ENCODE measurements at regions not wholly inside any gene's neighbourhood (a gene's known extent, or its start where the extent isn't known, plus 50 kb on each side); places are given as distances from the start of the nearest gene placed in this dataset.

DNA sequence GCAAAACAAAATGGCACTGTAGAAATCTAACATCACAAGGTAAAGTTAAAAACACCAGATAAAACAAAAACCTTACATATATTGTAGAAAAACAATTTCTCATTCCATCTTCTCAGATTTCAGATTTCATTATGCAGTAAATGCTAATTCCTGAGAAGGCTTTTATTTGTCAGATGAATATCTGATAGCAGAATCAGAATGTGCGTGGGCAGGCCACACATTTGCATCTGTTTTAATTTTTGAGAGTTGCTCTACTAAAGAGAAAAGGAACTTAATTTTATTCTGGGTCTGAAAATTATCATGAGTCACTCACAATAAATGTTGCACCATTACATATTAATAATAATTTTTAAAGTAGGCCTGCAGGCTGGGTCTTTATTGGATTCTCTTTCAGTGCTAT, 329.3 kb upstream of the SPTLC3 start:
- no peak for TF ChIP-seq NFIC (IDR thresholded peaks at IDR 0.05)
- TF ChIP-seq, protein P1, sequence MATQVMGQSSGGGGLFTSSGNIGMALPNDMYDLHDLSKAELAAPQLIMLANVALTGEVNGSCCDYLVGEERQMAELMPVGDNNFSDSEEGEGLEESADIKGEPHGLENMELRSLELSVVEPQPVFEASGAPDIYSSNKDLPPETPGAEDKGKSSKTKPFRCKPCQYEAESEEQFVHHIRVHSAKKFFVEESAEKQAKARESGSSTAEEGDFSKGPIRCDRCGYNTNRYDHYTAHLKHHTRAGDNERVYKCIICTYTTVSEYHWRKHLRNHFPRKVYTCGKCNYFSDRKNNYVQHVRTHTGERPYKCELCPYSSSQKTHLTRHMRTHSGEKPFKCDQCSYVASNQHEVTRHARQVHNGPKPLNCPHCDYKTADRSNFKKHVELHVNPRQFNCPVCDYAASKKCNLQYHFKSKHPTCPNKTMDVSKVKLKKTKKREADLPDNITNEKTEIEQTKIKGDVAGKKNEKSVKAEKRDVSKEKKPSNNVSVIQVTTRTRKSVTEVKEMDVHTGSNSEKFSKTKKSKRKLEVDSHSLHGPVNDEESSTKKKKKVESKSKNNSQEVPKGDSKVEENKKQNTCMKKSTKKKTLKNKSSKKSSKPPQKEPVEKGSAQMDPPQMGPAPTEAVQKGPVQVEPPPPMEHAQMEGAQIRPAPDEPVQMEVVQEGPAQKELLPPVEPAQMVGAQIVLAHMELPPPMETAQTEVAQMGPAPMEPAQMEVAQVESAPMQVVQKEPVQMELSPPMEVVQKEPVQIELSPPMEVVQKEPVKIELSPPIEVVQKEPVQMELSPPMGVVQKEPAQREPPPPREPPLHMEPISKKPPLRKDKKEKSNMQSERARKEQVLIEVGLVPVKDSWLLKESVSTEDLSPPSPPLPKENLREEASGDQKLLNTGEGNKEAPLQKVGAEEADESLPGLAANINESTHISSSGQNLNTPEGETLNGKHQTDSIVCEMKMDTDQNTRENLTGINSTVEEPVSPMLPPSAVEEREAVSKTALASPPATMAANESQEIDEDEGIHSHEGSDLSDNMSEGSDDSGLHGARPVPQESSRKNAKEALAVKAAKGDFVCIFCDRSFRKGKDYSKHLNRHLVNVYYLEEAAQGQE (IDR thresholded peaks at IDR 0.05; ENCODE audit: low read depth), result no peak
- no peak for TF ChIP-seq CREB1 (IDR thresholded peaks at IDR 0.05; ENCODE audit: low read depth)
- TF ChIP-seq, protein P2, sequence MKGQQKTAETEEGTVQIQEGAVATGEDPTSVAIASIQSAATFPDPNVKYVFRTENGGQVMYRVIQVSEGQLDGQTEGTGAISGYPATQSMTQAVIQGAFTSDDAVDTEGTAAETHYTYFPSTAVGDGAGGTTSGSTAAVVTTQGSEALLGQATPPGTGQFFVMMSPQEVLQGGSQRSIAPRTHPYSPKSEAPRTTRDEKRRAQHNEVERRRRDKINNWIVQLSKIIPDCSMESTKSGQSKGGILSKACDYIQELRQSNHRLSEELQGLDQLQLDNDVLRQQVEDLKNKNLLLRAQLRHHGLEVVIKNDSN (IDR thresholded peaks at IDR 0.05), result no peak
- TF ChIP-seq FOXM1 (IDR thresholded peaks at IDR 0.05; ENCODE audit: borderline replicate concordance, low read depth), result no peak
- no peak for TF ChIP-seq EGR1 (IDR thresholded peaks at IDR 0.05)

DNA sequence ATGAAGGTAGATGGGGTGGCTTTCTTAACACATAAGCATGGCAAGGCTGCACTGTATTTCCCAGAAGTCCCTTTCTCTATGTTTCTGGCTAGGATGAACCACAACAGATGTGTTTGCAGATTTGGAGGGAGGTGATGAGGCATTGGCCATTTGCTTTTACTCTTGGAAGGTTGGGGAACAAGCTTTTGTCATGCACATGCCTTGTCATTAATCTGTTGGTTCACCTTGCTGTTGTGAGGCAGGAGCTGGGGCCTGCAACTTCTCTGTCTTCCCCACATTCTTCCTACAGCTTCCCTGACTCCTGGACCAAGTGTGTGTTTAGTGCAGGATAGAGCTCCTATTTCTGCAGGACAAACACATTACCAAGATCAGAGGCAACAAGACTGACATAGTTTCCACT, 326.2 kb upstream of the SPTLC3 start:
- TF ChIP-seq RAD21 (IDR thresholded peaks at IDR 0.05; ENCODE audit: low read depth) (no peak), EP300 (IDR thresholded peaks at IDR 0.05; ENCODE audit: borderline replicate concordance) (no peak), TAF1 (IDR thresholded peaks at IDR 0.05; ENCODE audit: low read depth) (no peak), FOXM1 (IDR thresholded peaks at IDR 0.05; ENCODE audit: borderline replicate concordance, low read depth) (no peak), TEAD4 (IDR thresholded peaks at IDR 0.05) (no peak), EGR1 (IDR thresholded peaks at IDR 0.05) (no peak), NFIC (IDR thresholded peaks at IDR 0.05) (no peak), CREB1 (IDR thresholded peaks at IDR 0.05; ENCODE audit: low read depth) (no peak), CEBPB (IDR thresholded peaks at IDR 0.05) (no peak)
- TF ChIP-seq, protein P2 (IDR thresholded peaks at IDR 0.05), result no peak
- TF ChIP-seq, protein P3, sequence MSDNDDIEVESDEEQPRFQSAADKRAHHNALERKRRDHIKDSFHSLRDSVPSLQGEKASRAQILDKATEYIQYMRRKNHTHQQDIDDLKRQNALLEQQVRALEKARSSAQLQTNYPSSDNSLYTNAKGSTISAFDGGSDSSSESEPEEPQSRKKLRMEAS (IDR thresholded peaks at IDR 0.05), result no peak

DNA sequence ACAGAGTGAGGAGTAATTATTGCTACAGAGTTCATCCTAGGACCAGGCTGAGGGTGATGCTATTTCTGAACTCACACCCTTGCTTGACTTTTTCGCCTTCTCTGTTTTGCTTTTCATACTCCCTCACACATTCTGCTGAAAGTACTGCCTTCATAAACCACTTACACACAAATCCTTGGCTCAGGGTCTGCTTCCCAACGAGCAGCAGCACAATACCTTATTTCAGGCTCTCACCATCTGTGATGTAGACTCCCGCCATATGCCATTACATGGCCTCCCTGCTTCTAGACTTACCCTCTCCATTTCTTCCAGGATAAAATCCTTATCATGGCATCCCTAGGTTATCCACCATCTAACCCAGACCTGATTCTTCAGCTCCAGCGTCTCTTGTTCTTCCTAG, 321.3 kb upstream of the SPTLC3 start:
- TF ChIP-seq RAD21 (IDR thresholded peaks at IDR 0.05; ENCODE audit: low read depth) (no peak), CEBPB (IDR thresholded peaks at IDR 0.05) (no peak), YY1 (IDR thresholded peaks at IDR 0.05; ENCODE audit: low read depth) (no peak), FOXM1 (IDR thresholded peaks at IDR 0.05; ENCODE audit: borderline replicate concordance, low read depth) (no peak), TEAD4 (IDR thresholded peaks at IDR 0.05) (no peak), NFIC (IDR thresholded peaks at IDR 0.05) (no peak)
- TF ChIP-seq, protein P2 (IDR thresholded peaks at IDR 0.05), result no peak

DNA sequence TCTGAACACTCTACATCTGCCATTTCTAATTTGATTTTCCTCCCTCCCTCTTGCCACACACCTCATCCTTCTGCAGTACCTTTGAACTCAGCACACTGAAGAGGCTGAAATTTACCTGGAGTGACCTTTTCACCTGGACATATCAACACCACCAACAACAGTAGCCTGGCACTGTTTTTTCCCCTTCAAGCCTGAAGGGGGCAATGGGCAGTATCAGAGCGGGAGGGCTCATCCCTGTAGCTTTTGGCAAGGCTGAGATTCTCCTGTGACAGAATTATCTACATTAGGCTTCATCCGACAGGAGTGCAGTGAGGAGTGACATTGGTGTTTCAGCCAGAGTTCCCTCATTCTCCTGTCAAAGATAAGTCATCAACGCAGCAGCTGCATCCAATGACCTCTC, 312.8 kb upstream of the SPTLC3 start:
- TF ChIP-seq TCF12 (IDR thresholded peaks at IDR 0.05; ENCODE audit: low read depth) (no peak), FOXM1 (IDR thresholded peaks at IDR 0.05; ENCODE audit: borderline replicate concordance, low read depth) (no peak), CREB1 (IDR thresholded peaks at IDR 0.05; ENCODE audit: low read depth) (no peak), YY1 (IDR thresholded peaks at IDR 0.05; ENCODE audit: low read depth) (no peak), RAD21 (IDR thresholded peaks at IDR 0.05; ENCODE audit: low read depth) (no peak), EP300 (IDR thresholded peaks at IDR 0.05; ENCODE audit: borderline replicate concordance) (no peak)
- TF ChIP-seq, protein P2 (IDR thresholded peaks at IDR 0.05), result no peak
- TF ChIP-seq, protein P3 (IDR thresholded peaks at IDR 0.05), result no peak

DNA sequence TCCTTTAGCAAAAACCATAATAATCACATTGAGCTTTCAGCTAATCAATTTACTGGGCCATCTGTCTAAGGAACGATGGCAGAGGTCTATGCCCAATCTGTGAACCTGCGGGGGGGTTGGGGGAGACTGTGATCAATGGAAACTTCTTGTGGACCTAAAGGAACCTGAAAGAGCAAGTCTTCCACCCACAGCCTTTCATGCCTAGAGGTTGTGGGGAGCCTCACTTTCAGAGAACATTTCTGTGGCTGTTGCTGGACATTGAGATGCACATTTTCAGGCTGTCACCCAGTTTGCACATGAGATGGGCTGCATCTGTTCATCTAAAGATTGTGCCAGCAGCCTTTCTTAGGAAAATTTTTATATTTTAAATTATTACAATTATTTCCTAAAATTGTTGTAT, 310.0 kb upstream of the SPTLC3 start:
- TF ChIP-seq EGR1 (IDR thresholded peaks at IDR 0.05) (no peak), NFIC (IDR thresholded peaks at IDR 0.05) (no peak), RAD21 (IDR thresholded peaks at IDR 0.05; ENCODE audit: low read depth) (no peak), CEBPB (IDR thresholded peaks at IDR 0.05) (no peak), YY1 (IDR thresholded peaks at IDR 0.05; ENCODE audit: low read depth) (no peak)
- TF ChIP-seq, protein P2 (IDR thresholded peaks at IDR 0.05), result no peak

DNA sequence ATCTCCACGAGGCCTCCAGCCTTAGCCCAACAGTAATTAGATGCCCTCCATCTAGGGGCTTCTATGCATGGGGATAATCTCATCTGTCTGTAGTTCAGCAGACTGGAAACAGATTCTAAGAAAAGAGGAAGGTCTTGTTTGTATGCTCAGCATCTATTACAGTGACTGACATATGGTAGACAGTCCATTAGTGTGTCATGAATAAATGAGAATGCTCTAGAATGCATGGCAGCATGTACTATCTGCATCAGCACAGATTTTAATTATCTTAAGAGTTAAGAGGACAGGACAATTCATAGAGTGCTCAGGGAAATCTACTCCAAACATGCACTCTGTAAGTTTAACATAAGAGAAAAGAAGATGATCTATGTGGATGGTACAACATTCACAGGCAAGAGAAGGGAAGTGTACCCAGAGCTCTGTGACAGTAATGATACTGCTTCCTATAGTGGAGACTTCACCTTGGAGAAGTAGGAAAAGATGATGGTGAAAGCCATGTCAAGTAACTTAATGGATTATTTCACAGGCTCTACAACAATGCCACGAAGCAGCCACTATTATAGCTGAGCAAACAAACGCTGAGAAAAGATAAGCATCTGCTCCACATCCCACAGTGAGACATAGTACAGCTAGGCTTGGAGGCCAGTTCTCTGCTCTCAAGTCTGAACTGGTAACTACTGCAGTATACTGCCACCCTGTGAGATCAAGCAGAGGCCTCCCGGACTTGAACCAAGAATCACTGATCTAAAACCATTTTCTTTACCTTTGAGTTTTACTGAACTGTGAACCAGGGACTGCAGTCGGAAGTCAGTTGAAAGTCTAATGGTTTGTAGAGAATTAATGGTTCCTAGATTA, 309.2 kb upstream of the SPTLC3 start:
- TF ChIP-seq TAF1 (IDR thresholded peaks at IDR 0.05; ENCODE audit: low read depth), result no peak
- no peak for TF ChIP-seq CREB1 (IDR thresholded peaks at IDR 0.05; ENCODE audit: low read depth)
- no peak for TF ChIP-seq FOXM1 (IDR thresholded peaks at IDR 0.05; ENCODE audit: borderline replicate concordance, low read depth)
- no peak for TF ChIP-seq NFIC (IDR thresholded peaks at IDR 0.05)
- TF ChIP-seq TEAD4 (IDR thresholded peaks at IDR 0.05), result no peak
- TF ChIP-seq TCF12 (IDR thresholded peaks at IDR 0.05; ENCODE audit: low read depth), result no peak

DNA sequence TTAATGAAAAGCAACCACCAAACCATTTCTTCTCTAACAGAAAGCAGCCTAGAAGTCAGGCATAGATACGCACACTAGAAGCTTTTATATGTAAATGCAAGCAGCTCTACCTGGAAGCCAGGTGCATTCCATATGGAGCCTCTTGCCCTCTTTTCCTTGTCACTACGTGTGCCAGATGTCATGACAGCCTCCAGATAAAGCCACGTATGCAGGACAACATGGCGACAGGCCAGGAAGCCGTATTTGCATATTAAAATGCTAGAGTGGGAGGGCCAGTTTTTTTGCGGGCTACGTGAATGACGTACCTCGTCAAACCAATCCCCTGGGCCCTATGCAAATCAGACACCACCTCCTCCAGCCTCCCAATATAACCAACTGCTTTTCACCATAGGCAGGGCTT, 308.1 kb upstream of the SPTLC3 start:
- TF ChIP-seq, protein P2 (IDR thresholded peaks at IDR 0.05), result no peak
- TF ChIP-seq, protein P1 (IDR thresholded peaks at IDR 0.05; ENCODE audit: low read depth), result no peak
- no peak for TF ChIP-seq FOXM1 (IDR thresholded peaks at IDR 0.05; ENCODE audit: borderline replicate concordance, low read depth)
- TF ChIP-seq TAF1 (IDR thresholded peaks at IDR 0.05; ENCODE audit: low read depth), result no peak
- no peak for TF ChIP-seq TEAD4 (IDR thresholded peaks at IDR 0.05)
- TF ChIP-seq NFIC (IDR thresholded peaks at IDR 0.05), result no peak
- no peak for TF ChIP-seq TCF12 (IDR thresholded peaks at IDR 0.05; ENCODE audit: low read depth)
- TF ChIP-seq, protein P3 (IDR thresholded peaks at IDR 0.05), result no peak
- no peak for TF ChIP-seq CEBPB (IDR thresholded peaks at IDR 0.05)
- no peak for TF ChIP-seq EGR1 (IDR thresholded peaks at IDR 0.05)
- TF ChIP-seq YY1 (IDR thresholded peaks at IDR 0.05; ENCODE audit: low read depth), result no peak
- TF ChIP-seq RAD21 (IDR thresholded peaks at IDR 0.05; ENCODE audit: low read depth), result no peak
- TF ChIP-seq ZBTB7A (IDR thresholded peaks at IDR 0.05; ENCODE audit: low read depth), result no peak
- no peak for TF ChIP-seq CREB1 (IDR thresholded peaks at IDR 0.05; ENCODE audit: low read depth)
- TF ChIP-seq EP300 (IDR thresholded peaks at IDR 0.05; ENCODE audit: borderline replicate concordance), result no peak

Data from Ishikawa (cell line).